Astrocyte (in vitro differentiated cells and primary cell): ENCODE measurements at regions not wholly inside any gene's neighbourhood (a gene's known extent, or its start where the extent isn't known, plus 50 kb on each side); places are given as distances from the start of the nearest gene placed in this dataset.

Experiments used
- CTCF ChIP-seq: IDR thresholded peaks from 2 replicates; pipeline ENCODE4 v1.5.1; 2011; ENCODE audit warnings: low read depth, mild to moderate bottlenecking, inconsistent platforms, low read length, moderate library complexity; ENCODE audit not compliant: insufficient read depth
- EZH2 ChIP-seq: IDR thresholded peaks from 2 replicates; pipeline ENCODE4 v1.6.1; 2012; ENCODE audit warnings: mild to moderate bottlenecking, low read length, inconsistent platforms; ENCODE audit not compliant: insufficient read depth

DNA sequence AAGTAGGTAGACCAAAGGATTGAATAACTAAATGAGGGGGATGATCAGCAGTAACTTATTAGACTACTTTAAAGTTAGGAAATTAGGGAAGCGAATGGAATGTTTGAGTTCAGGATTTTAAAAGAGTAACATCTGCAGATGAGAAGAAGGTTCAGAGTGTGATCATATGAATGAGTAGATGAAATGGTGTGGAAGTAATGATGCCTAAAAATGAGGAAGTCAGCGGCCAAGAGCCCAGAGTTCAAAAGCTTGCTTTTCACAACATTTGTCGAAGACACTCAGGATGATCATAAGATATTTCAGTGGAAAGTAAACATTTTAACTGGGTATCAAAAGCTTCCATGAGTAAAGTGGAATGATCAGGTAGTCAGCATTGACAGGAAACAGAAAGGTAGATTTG lies 299.4 kb downstream of the LRRIQ3 start:
- no peak for TF ChIP-seq CTCF
- no peak for TF ChIP-seq EZH2
